Type B pancreatic cell (in vitro differentiated cells): ENCODE measurements at regions not wholly inside any gene's neighbourhood (a gene's known extent, or its start where the extent isn't known, plus 50 kb on each side); places are given as distances from the start of the nearest gene placed in this dataset.

Experiments used
- DNase-seq: peaks from one replicate; pipeline ENCODE4 v3.0.0; 2021; ENCODE audit warnings: mixed read lengths; ENCODE audit not compliant: unreplicated experiment; ENCODE audit errors: extremely low spot score
- H3K27ac Mint-ChIP-seq: 2 replicates; pipeline ENCODE4 v1.8.0; 2021; ENCODE audit warnings: mild to moderate bottlenecking, mixed read lengths
- H3K27me3 Mint-ChIP-seq: 2 replicates; pipeline ENCODE4 v1.8.0; 2021; ENCODE audit warnings: mixed read lengths
- H3K36me3 Mint-ChIP-seq: 2 replicates; pipeline ENCODE4 v1.8.0; 2021; ENCODE audit warnings: mixed read lengths
- H3K4me1 Mint-ChIP-seq: one replicate; pipeline ENCODE4 v1.8.0; 2021; ENCODE audit warnings: mixed read lengths; ENCODE audit not compliant: unreplicated experiment
- H3K4me3 Mint-ChIP-seq: 2 replicates; pipeline ENCODE4 v1.8.0; 2021; ENCODE audit warnings: mild to moderate bottlenecking, mixed read lengths
- H3K9me3 Mint-ChIP-seq: 2 replicates; pipeline ENCODE4 v1.8.0; 2021; ENCODE audit warnings: mixed read lengths
- TF ChIP-seq, protein P1 (sequence below): fragments of 200-600 bp; sonication (generic); conservative IDR thresholded peaks from 2 replicates; pipeline ENCODE4 v1.5.0; 2021; ENCODE audit warnings: antibody characterized with exemption, mild to moderate bottlenecking

DNA sequence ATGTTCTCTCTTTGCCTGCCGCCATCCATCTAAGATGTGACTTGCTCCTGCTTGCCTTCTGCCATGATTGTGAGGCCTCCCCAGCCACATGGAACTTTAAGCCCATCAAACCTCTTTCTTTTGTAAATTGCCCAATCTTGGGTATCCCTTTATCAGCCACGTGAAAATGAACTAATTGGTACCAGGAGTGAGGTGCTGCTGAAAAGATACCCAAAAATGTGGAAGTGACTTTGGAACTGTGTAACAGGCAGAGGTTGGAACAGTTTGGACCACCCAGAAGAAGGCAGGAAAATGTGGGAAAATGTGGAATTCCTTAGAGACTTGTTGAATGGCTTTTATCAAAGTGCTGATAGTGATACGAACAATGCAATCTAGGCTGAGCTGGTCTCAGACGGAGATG is 694.9 kb downstream of the FRK start:
- H3K36me3 Mint-ChIP-seq: no peaks in the 10 kb centered on the region
- no peaks in the 10 kb centered on the region for H3K27me3 Mint-ChIP-seq
- no peaks in the 10 kb centered on the region for H3K4me1 Mint-ChIP-seq
- TF ChIP-seq, protein P1, sequence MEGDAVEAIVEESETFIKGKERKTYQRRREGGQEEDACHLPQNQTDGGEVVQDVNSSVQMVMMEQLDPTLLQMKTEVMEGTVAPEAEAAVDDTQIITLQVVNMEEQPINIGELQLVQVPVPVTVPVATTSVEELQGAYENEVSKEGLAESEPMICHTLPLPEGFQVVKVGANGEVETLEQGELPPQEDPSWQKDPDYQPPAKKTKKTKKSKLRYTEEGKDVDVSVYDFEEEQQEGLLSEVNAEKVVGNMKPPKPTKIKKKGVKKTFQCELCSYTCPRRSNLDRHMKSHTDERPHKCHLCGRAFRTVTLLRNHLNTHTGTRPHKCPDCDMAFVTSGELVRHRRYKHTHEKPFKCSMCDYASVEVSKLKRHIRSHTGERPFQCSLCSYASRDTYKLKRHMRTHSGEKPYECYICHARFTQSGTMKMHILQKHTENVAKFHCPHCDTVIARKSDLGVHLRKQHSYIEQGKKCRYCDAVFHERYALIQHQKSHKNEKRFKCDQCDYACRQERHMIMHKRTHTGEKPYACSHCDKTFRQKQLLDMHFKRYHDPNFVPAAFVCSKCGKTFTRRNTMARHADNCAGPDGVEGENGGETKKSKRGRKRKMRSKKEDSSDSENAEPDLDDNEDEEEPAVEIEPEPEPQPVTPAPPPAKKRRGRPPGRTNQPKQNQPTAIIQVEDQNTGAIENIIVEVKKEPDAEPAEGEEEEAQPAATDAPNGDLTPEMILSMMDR: no peak
- DNase-seq: no peak
- no peak overlapping the region for H3K4me3 Mint-ChIP-seq
- peaks cover 6% of the 10 kb centered on the region for H3K9me3 Mint-ChIP-seq
- H3K27ac Mint-ChIP-seq: no peak overlapping the region

DNA sequence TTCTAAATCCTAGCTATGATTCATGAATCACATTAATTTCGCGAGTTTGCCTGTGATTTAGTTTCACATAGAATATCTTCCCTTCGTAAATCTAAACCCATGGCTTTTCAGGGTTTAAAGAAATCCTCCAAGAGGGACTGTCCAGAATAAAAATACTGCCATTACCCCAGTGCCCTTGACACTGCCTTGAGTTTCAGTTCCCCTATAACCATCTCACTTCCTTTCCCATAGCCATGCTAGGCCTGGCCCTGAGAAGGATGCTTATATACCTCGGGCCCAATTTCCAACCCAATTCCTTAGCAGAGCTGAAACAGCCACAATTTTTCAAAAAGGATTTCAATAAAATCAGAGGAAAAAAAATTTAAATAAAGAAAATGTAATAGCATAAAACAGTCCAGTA is 697.3 kb downstream of the FRK start:
- H3K27me3 Mint-ChIP-seq: no peaks in the 10 kb centered on the region
- no peaks in the 10 kb centered on the region for H3K36me3 Mint-ChIP-seq
- no peaks in the 10 kb centered on the region for H3K4me1 Mint-ChIP-seq
- no peak for DNase-seq
- H3K27ac Mint-ChIP-seq: no peak overlapping the region
- H3K9me3 Mint-ChIP-seq: peaks cover 6% of the 10 kb centered on the region
- H3K4me3 Mint-ChIP-seq: no peak overlapping the region
- TF ChIP-seq, protein P1: no peak

DNA sequence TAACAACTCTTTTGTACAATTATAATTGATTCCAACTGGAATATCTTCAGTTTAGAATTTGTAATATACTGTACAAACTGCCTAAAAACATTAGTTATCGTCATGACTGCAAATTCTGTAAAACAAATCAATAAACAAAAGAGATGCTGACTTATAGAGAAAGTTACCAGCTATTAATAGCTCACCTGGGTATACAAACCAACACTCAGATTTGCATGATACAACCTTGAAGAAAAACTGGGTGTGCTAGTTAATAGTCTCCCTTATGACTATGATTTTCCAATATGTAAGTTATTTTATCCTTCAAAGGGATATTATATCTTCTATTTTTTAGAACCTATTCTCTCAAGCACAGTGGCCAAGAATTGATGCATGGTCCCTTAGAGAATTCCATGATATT is 698.5 kb downstream of the FRK start:
- Mint-ChIP-seq H3K27ac (no peak overlapping the region), H3K27me3 (no peaks in the 10 kb centered on the region), H3K36me3 (no peaks in the 10 kb centered on the region), H3K4me1 (no peaks in the 10 kb centered on the region), H3K4me3 (no peak overlapping the region), H3K9me3 (peaks cover 6% of the 10 kb centered on the region)
- DNase-seq: no peak
- TF ChIP-seq, protein P1: no peak

DNA sequence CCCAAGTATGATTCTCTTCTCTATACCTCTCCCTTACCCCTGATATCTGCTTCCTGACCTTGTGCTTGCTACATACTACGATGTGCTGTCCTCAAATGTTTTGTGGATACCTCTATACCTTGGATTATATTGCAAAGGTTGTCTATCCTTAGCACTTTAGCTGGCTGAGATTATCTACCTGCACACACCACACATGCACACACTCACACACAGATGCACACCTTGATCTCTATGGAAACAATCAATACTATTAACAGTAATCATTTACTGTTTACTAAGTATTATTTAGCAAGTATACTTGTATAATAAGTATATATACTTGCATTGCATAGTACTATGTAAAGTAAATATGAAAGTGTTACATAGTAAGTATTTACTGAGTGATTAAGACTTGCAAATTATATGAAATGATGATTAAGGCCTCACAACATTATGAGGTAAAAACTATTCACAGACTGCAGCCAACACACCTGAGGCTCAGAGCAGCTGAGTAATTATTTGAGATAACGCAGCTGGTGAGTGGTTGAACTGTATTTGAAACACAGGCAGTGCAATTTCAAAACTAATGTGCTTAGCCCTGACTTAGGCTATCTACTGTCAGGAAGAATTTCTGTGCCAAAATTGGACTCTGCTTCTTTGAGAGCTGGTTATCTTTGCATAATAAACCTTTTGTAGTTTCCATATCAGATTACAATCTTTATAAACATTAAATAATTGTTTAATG is 699.9 kb downstream of the FRK start:
- no peak for DNase-seq
- no peaks in the 10 kb centered on the region for H3K36me3 Mint-ChIP-seq
- H3K27ac Mint-ChIP-seq: no peak overlapping the region
- H3K9me3 Mint-ChIP-seq: peaks cover 3% of the 10 kb centered on the region
- no peaks in the 10 kb centered on the region for H3K27me3 Mint-ChIP-seq
- TF ChIP-seq, protein P1: no peak
- no peaks in the 10 kb centered on the region for H3K4me1 Mint-ChIP-seq
- H3K4me3 Mint-ChIP-seq: no peak overlapping the region

DNA sequence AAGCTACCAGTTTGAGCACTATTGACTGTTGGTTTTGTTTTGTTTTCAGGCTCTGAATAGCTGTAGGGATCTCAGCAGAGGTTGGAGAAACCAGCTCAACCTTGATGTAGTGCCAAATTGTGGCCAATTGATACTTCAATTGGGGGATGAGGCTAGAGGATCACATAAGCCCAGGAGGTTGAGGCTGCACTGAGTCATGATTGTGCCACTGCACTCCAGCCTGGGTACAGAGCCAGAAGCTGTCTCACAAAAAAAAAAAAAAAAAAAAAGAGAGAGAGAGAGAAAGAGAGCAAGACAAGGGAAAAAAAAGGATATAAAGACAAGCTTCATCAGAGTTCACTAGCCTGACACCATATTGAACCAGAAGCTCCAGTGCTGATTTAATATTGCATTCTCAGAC is 702.1 kb downstream of the FRK start:
- no peaks in the 10 kb centered on the region for H3K27me3 Mint-ChIP-seq
- no peaks in the 10 kb centered on the region for H3K9me3 Mint-ChIP-seq
- H3K4me1 Mint-ChIP-seq: no peaks in the 10 kb centered on the region
- H3K27ac Mint-ChIP-seq: no peak overlapping the region
- TF ChIP-seq, protein P1: no peak
- H3K4me3 Mint-ChIP-seq: no peak overlapping the region
- DNase-seq: no peak
- H3K36me3 Mint-ChIP-seq: no peaks in the 10 kb centered on the region

DNA sequence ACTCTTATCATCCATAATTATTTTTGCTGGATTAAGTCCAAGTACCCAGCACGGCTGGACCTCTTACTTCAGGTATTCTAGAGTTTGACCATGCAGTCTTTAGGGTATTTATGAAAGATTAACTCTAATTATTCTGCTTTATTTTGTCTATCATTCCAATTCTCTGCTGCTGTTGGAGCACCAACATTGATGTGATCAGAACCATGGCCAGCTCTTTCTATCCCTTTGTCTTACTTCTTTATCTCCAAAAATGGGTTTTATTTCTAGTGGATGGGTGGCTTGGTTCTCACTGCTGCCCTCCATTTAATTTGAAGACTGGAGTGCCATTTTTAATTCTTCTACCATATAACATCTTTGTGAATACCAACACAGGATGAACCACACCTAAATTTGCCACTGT is 704.3 kb downstream of the FRK start:
- H3K9me3 Mint-ChIP-seq: no peaks in the 10 kb centered on the region
- no peaks in the 10 kb centered on the region for H3K27me3 Mint-ChIP-seq
- TF ChIP-seq, protein P1: no peak
- H3K27ac Mint-ChIP-seq: no peak overlapping the region
- no peak overlapping the region for H3K4me3 Mint-ChIP-seq
- DNase-seq: no peak
- no peaks in the 10 kb centered on the region for H3K4me1 Mint-ChIP-seq
- no peaks in the 10 kb centered on the region for H3K36me3 Mint-ChIP-seq
